H1 (cell line): ENCODE measurements at regions not wholly inside any gene's neighbourhood (a gene's known extent, or its start where the extent isn't known, plus 50 kb on each side); places are given as distances from the start of the nearest gene placed in this dataset.
"Not testable (repeated sequence)": the region's sequence is repeated elsewhere in the genome, so short reads cannot be mapped to it uniquely, and the experiment has no call there.

Source experiments
- CTCF ChIA-PET: fragments of 300-600 bp; sonication (Branson Sonifier 250); formaldehyde crosslinking; loops from one replicate; lab custom pipeline; 2021; ENCODE audit not compliant: partially characterized antibody; lab: Charles Lee
- POLR2A ChIA-PET: fragments of 300-600 bp; sonication (Branson Sonifier 250); formaldehyde crosslinking; loops from one replicate; lab custom pipeline; 2021; ENCODE audit warnings: inconsistent platforms; ENCODE audit not compliant: partially characterized antibody; lab: Charles Lee
- DNase-seq, 2 experiments: peaks; one replicate each; pipeline versions ENCODE4 v3.0.0 to v3.0.0-alpha.2; 2010 to 2022; ENCODE audit warnings: low spot score in 2 of 2, low read depth in 1 of 2, mixed read lengths in 1 of 2
- FAIRE-seq: peaks from 2 replicates; lab custom pipeline; 2011; peaks lifted over from hg19 to GRCh38; lab: Jason Lieb, UNC
- H2AFZ ChIP-seq: 2 replicates; pipeline ENCODE4 v1.8.1; 2012; ENCODE audit warnings: low read length, inconsistent platforms
- H2AK5ac ChIP-seq: 2 replicates; pipeline ENCODE4 v1.6.1; 2013; ENCODE audit warnings: low read depth, low read length
- H2BK120ac ChIP-seq: replicated peaks from 2 replicates; pipeline ENCODE3; 2013; ENCODE audit warnings: low read depth, low read length, inconsistent platforms
- H2BK12ac ChIP-seq: 2 replicates; pipeline ENCODE4 v1.6.1; 2013; ENCODE audit warnings: low read depth, low read length
- H2BK15ac ChIP-seq: 2 replicates; pipeline ENCODE4 v1.6.1; 2013; ENCODE audit warnings: low read length
- H2BK20ac ChIP-seq: 2 replicates; pipeline ENCODE4 v1.6.1; 2013; ENCODE audit warnings: low read length
- H2BK5ac ChIP-seq: 2 replicates; pipeline ENCODE4 v1.6.1; 2013; ENCODE audit warnings: low read depth, low read length
- H3K14ac ChIP-seq: 2 replicates; pipeline ENCODE4 v1.6.1; 2013; ENCODE audit warnings: inconsistent platforms; ENCODE audit not compliant: insufficient read length
- H3K18ac ChIP-seq: 2 replicates; pipeline ENCODE4 v1.6.1; 2013; ENCODE audit warnings: low read length; ENCODE audit errors: extremely low read depth
- H3K23ac ChIP-seq: 2 replicates; pipeline ENCODE4 v1.6.1; 2013; ENCODE audit warnings: inconsistent platforms; ENCODE audit not compliant: insufficient read length
- H3K23me2 ChIP-seq: 2 replicates; pipeline ENCODE4 v1.6.1; 2013; ENCODE audit warnings: low read depth, low read length
- H3K27ac ChIP-seq: 2 replicates; pipeline ENCODE4 v1.6.1; 2011; ENCODE audit warnings: low read depth, low read length, inconsistent platforms
- H3K27me3 ChIP-seq, 4 experiments: replicated peaks in 1 of 4; 1 replicate in 1 of 4; 2 replicates in 3 of 4; pipeline versions ENCODE4 v1.6.1 to v1.8.1; 2011 to 2013; ENCODE audit warnings: low read length in 3 of 4, mild to moderate bottlenecking in 3 of 4, inconsistent platforms in 2 of 4, mixed read lengths in 2 of 4, moderate library complexity in 1 of 4; ENCODE audit not compliant: control insufficient read depth in 3 of 4, insufficient read depth in 3 of 4; ENCODE audit errors: extremely low read depth in 1 of 4
- H3K36me3 ChIP-seq, 4 experiments: 2 replicates each; pipeline versions ENCODE4 v1.6.1 to v1.8.1; 2011 to 2013; ENCODE audit warnings: mild to moderate bottlenecking in 4 of 4, low read length in 3 of 4, moderate library complexity in 2 of 4, control low read depth in 1 of 4, inconsistent platforms in 1 of 4; ENCODE audit not compliant: insufficient read depth in 4 of 4, control insufficient read depth in 2 of 4
- H3K4ac ChIP-seq: replicated peaks from 2 replicates; pipeline ENCODE3; 2013; ENCODE audit warnings: low read length, low read depth, mixed read lengths, inconsistent platforms; ENCODE audit not compliant: insufficient read length
- H3K4me1 ChIP-seq, 4 experiments: replicated peaks in 1 of 4; 1 replicate in 1 of 4; 2 replicates in 3 of 4; pipeline versions ENCODE4 v1.6.1 to v1.8.1; 2011 to 2013; ENCODE audit warnings: low read length in 3 of 4, inconsistent platforms in 2 of 4, mixed read lengths in 1 of 4; ENCODE audit not compliant: insufficient read depth in 4 of 4, control insufficient read depth in 3 of 4
- H3K4me2 ChIP-seq, 2 experiments: 2 replicates each; pipeline versions ENCODE4 v1.6.1 to v1.8.1; 2011 to 2013; ENCODE audit warnings: low read depth in 2 of 2, low read length in 2 of 2, control low read depth in 1 of 2, inconsistent platforms in 1 of 2, mild to moderate bottlenecking in 1 of 2; ENCODE audit not compliant: insufficient read depth in 1 of 2
- H3K4me3 ChIP-seq, 4 experiments: fragments of 200-600, 300-600 bp in 1 of 4; sonication (generic), shearing (Covaris generic), sonication (Bioruptor Twin) in 1 of 4; 2 replicates each; pipeline versions ENCODE4 v1.5.1 to v1.8.1; 2011 to 2016; ENCODE audit warnings: low read length in 4 of 4, low read depth in 3 of 4, control low read depth in 2 of 4, inconsistent platforms in 2 of 4, mild to moderate bottlenecking in 2 of 4, mixed read lengths in 1 of 4, moderate library complexity in 1 of 4; ENCODE audit not compliant: insufficient read depth in 2 of 4; ENCODE audit errors: extremely low read depth in 1 of 4
- H3K56ac ChIP-seq: replicated peaks from 2 replicates; pipeline ENCODE3; 2013; ENCODE audit warnings: low read depth, mild to moderate bottlenecking, mixed read lengths, low read length, inconsistent platforms; ENCODE audit not compliant: insufficient read length
- H3K79me1 ChIP-seq: 2 replicates; pipeline ENCODE4 v1.6.1; 2013; ENCODE audit warnings: low read depth, low read length, control low read depth
- H3K79me2 ChIP-seq, 2 experiments: 2 replicates each; pipeline versions ENCODE4 v1.6.1 to v1.8.1; 2012 to 2013; ENCODE audit warnings: low read length in 2 of 2, mild to moderate bottlenecking in 2 of 2, inconsistent platforms in 1 of 2; ENCODE audit not compliant: insufficient read depth in 2 of 2, control insufficient read depth in 1 of 2
- H3K9ac ChIP-seq, 4 experiments: replicated peaks in 1 of 4; 1 replicate in 1 of 4; 2 replicates in 3 of 4; pipeline versions ENCODE4 v1.6.1 to v1.8.1; 2011 to 2013; ENCODE audit warnings: low read depth in 3 of 4, low read length in 3 of 4, control low read depth in 2 of 4, mild to moderate bottlenecking in 2 of 4, moderate library complexity in 2 of 4, inconsistent platforms in 1 of 4; ENCODE audit errors: extremely low read depth in 1 of 4
- H3K9me3 ChIP-seq, 2 experiments: 2 replicates each; pipeline versions ENCODE4 v1.6.1 to v1.8.1; 2012 to 2013; ENCODE audit warnings: mild to moderate bottlenecking in 2 of 2, moderate library complexity in 2 of 2, control low read depth in 1 of 2, inconsistent platforms in 1 of 2, low read depth in 1 of 2, low read length in 1 of 2, mixed read lengths in 1 of 2; ENCODE audit not compliant: insufficient read depth in 2 of 2
- H4K20me1 ChIP-seq, 2 experiments: replicated peaks in 1 of 2; 2 replicates each; pipeline versions ENCODE3 to v1.8.1; 2011 to 2013; ENCODE audit warnings: inconsistent platforms in 2 of 2, low read length in 2 of 2, mild to moderate bottlenecking in 1 of 2; ENCODE audit not compliant: insufficient read depth in 2 of 2, control insufficient read depth in 1 of 2
- H4K5ac ChIP-seq: 2 replicates; pipeline ENCODE4 v1.6.1; 2013; ENCODE audit warnings: low read length, low read depth, mixed read lengths, inconsistent platforms; ENCODE audit not compliant: insufficient read length
- H4K8ac ChIP-seq: 2 replicates; pipeline ENCODE4 v1.8.0; 2013; ENCODE audit warnings: mild to moderate bottlenecking, moderate library complexity, low read length, inconsistent platforms; ENCODE audit not compliant: insufficient read depth; ENCODE audit errors: extremely low read depth
- H4K91ac ChIP-seq: replicated peaks from 2 replicates; pipeline ENCODE3; 2013; ENCODE audit warnings: low read length, mixed read lengths, inconsistent platforms; ENCODE audit not compliant: insufficient read length
- WGBS, 2 experiments: shearing (Covaris generic) in 1 of 2; methylation state at CpG; one replicate each; pipeline versions ENCODE4 v1.1.6 to v1.1.7; 2013 to 2015; ENCODE audit warnings: low lambda C conversion rate in 2 of 2, mixed read lengths in 2 of 2, inconsistent platforms in 1 of 2, low coverage in 1 of 2, missing lambda C conversion rate in 1 of 2; ENCODE audit not compliant: insufficient replicate concordance in 2 of 2, insufficient coverage in 1 of 2, insufficient read length in 1 of 2; ENCODE audit errors: extremely low coverage in 1 of 2, missing lambda C conversion rate in 1 of 2; 5-methylcytosine and 5-hydroxymethylcytosine counted together

- H3K27ac ChIP-seq, H2AFZ ChIP-seq, H3K27me3 ChIP-seq, H2BK20ac ChIP-seq, H3K4me3 ChIP-seq, H3K79me1 ChIP-seq, H4K91ac ChIP-seq, H2BK15ac ChIP-seq, H3K36me3 ChIP-seq, H3K23ac ChIP-seq, H3K9ac ChIP-seq, H2BK12ac ChIP-seq, DNase-seq, H3K14ac ChIP-seq, H3K23me2 ChIP-seq, H2BK120ac ChIP-seq, H3K9me3 ChIP-seq, H4K20me1 ChIP-seq, CTCF ChIA-PET, H3K4ac ChIP-seq, FAIRE-seq, H3K56ac ChIP-seq, H3K79me2 ChIP-seq, H4K5ac ChIP-seq, H4K8ac ChIP-seq: not testable (repeated sequence)
- Histone ChIP-seq H2AK5ac (0 out of 2 replicates have a peak overlapping the region, but pooled peaks have one; percentile 75), H2BK5ac (peak overlapping the region; percentile 81; the same call in 1 of the 2 replicates), H3K4me2 (peak overlapping the region in 1 of 2 experiments; percentile 47; a peak in 1 of 4 replicates), H3K4me1 (peaks cover 2 to 12% (median 9%) of the 10 kb centered on the region in 4 experiments; a peak in 4 of 7 replicates), H3K18ac (0 out of 2 replicates have a peak overlapping the region, but pooled peaks have one; percentile 71)
- POLR2A ChIA-PET, result interaction anchor here (0.8 kb wide), 1 partner anchor 13 kb away, joined by 3 read pairs; no protein-coding TSS in a partner anchor
- 85% methylated on average over 5 of the region's 9 CpGs; no CpG with 5 or more reads in 1 of the 2 experiments for WGBS, 2 experiments
Observed at GRCh38 chr9:2277133-2277532, 262.0 kb downstream of the SMARCA2 start.

DNA sequence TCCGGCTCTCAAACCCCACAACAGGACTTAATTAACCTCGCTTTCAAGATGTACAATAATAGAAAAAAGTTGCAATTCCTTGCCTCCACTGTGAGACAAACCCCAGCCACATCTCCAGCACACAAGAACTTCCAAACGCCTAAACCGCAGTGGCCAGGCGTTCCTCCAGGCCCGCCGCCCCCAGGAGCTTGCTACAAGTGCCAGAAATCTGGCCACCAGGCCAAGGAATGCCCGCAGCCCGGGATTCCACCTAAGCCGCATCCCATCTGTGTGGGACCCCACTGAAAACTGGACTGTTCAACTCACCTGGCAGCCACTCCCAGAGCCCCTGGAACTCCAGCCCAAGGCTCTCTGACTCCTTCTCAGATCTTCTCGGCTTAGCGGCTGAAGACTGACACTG is 262.5 kb downstream of the SMARCA2 start:
- H3K14ac ChIP-seq, H3K18ac ChIP-seq, H4K8ac ChIP-seq, H3K23me2 ChIP-seq, H2AK5ac ChIP-seq, H3K23ac ChIP-seq, H3K9me3 ChIP-seq, H2BK5ac ChIP-seq, CTCF ChIA-PET, H3K36me3 ChIP-seq, FAIRE-seq, H4K5ac ChIP-seq, H2BK120ac ChIP-seq, H2BK15ac ChIP-seq, H3K4me2 ChIP-seq, H3K56ac ChIP-seq, H3K27me3 ChIP-seq, H3K9ac ChIP-seq, H3K27ac ChIP-seq, H4K91ac ChIP-seq, H2BK20ac ChIP-seq, H2AFZ ChIP-seq, H3K79me2 ChIP-seq, H4K20me1 ChIP-seq, H3K4ac ChIP-seq, H3K4me3 ChIP-seq, DNase-seq, H3K79me1 ChIP-seq: not testable (repeated sequence)
- Histone ChIP-seq H2BK12ac (0 out of 2 replicates have a peak overlapping the region, but pooled peaks have one; percentile 27), H3K4me1 (peaks cover 6 to 17% (median 13%) of the 10 kb centered on the region in 4 experiments; a peak in 5 of 7 replicates)
- 92% methylated on average over 12 of the region's 12 CpGs; no CpG with 5 or more reads in 1 of the 2 experiments for WGBS, 2 experiments
- POLR2A ChIA-PET, result interaction anchor here (0.8 kb wide), 1 partner anchor 14 kb away, joined by 3 read pairs; no protein-coding TSS in a partner anchor
